B cell (primary cell): ENCODE measurements at regions not wholly inside any gene's neighbourhood (a gene's known extent, or its start where the extent isn't known, plus 50 kb on each side); places are given as distances from the start of the nearest gene placed in this dataset.

ENCODE experiments used
- EZH2 ChIP-seq: IDR thresholded peaks from 2 replicates; pipeline ENCODE4 v1.6.1; 2012; ENCODE audit warnings: borderline replicate concordance, low read depth, mild to moderate bottlenecking, moderate library complexity, low read length; ENCODE audit not compliant: insufficient read depth, poor library complexity, severe bottlenecking
- TF ChIP-seq, protein P1 (sequence below): fragments of 200-600 bp; IDR thresholded peaks from one replicate; pipeline ENCODE4 v1.8.0; 2022; ENCODE audit warnings: antibody characterized with exemption, mild to moderate bottlenecking

DNA sequence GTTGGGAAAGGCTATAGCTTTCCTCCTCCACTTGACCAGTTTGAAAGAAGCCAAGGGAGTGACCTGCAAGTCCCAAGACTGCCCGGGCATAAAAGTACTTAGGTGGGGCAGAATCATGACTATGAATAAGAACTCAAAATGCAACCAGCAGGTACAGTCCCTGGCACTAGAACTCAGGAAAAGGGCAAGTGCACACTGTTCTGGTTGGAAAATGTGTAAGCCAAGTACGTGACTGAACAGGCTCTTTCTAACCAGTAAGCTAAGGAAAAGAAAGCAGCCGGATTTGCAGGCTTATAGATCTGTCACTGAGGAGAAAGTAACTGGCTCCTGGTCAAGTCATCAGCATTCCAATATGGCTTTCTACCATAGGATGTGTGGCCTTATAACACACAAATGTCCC lies 101.2 kb upstream of the SLC4A7 start:
- TF ChIP-seq, protein P1, sequence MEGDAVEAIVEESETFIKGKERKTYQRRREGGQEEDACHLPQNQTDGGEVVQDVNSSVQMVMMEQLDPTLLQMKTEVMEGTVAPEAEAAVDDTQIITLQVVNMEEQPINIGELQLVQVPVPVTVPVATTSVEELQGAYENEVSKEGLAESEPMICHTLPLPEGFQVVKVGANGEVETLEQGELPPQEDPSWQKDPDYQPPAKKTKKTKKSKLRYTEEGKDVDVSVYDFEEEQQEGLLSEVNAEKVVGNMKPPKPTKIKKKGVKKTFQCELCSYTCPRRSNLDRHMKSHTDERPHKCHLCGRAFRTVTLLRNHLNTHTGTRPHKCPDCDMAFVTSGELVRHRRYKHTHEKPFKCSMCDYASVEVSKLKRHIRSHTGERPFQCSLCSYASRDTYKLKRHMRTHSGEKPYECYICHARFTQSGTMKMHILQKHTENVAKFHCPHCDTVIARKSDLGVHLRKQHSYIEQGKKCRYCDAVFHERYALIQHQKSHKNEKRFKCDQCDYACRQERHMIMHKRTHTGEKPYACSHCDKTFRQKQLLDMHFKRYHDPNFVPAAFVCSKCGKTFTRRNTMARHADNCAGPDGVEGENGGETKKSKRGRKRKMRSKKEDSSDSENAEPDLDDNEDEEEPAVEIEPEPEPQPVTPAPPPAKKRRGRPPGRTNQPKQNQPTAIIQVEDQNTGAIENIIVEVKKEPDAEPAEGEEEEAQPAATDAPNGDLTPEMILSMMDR: no peak
- TF ChIP-seq EZH2: no peak
